NCI-H2171 (cell line): ENCODE measurements at regions not wholly inside any gene's neighbourhood (a gene's known extent, or its start where the extent isn't known, plus 50 kb on each side); places are given as distances from the start of the nearest gene placed in this dataset.

ENCODE experiments used
- DNase-seq: peaks from one replicate; lab custom pipeline; 2025; lab: John Stamatoyannopoulos, UW

- no peak for DNase-seq
These were observed 1253.8 kb downstream of the MRPL39 start for GRCh38 chr21:24353492-24353891.

DNA sequence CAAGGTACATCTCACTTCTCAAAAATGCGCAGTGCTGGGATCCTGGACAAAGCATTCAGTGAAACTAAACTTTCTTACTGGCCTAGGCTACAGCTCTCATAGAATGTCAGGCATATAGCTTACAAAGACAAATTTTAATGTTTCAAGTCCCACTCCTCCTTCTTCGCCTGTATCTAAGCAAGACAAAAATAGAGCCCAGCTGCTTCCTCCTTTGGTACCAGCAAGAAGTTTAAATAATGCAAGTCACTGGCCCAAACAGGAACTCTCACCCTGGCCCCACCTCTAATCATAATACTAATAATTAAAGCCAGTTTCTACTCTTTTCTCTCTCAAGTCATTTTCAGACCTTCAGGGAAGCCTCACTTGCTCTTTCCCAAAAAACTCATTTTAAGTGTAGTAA lies 1267.9 kb downstream of the MRPL39 start:
- DNase-seq, result no peak

- no peak for DNase-seq
These were observed 1270.8 kb downstream of the MRPL39 start for GRCh38 chr21:24336491-24336890.

- no peak for DNase-seq
These were observed 1283.7 kb downstream of the MRPL39 start for GRCh38 chr21:24323536-24323935.

- DNase-seq, result no peak
These were observed 1290.9 kb downstream of the MRPL39 start for GRCh38 chr21:24316277-24316922.

GRCh38 chr21:24310788-24311187 lies 1296.5 kb downstream of the MRPL39 start:
- DNase-seq, result no peak

- DNase-seq, result no peak
These were observed 1299.1 kb downstream of the MRPL39 start for GRCh38 chr21:24308183-24308582.

GRCh38 chr21:24302400-24302799 lies 1304.9 kb downstream of the MRPL39 start:
- DNase-seq, result no peak

DNA sequence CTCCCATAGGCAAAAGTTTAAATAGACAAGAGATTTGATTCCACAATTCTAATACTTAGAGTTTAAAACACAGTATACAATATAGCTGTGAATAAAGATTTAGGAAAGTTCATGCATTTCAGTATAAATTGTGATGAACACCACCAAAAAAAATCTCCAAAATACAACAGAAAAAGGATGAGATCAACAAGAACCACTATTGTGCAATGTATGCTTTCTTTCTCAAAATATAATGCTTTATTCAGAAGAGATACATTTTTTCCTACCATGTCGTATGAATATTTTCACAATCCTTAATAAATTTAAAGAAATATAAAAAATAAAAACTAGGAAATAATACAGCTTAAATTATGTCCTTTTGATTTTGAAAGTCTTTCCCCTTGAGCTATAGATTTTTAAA lies 1309.2 kb downstream of the MRPL39 start:
- DNase-seq, result no peak

DNA sequence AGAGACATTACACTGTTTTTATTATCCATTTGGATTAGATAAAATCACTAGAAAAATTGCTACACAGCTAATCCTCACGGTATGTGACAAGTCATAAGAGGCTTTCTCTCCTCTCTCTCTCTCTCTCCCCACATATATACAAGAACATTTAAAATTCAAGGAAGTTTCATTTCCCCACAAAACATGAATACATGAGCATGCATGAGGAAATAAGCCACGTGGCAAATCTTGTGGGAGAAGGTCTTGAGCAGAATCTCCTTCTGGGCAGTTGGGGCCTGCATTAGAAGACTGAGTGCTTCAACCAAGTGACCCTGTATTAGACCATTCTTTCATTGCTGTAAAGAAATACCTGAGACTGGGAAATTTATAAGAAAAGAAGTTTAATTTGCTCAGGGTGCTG lies 1313.1 kb downstream of the MRPL39 start:
- DNase-seq, result no peak

- peak; percentile 4 for DNase-seq
These were observed 1317.0 kb downstream of the MRPL39 start for GRCh38 chr21:24290151-24290833.

DNA sequence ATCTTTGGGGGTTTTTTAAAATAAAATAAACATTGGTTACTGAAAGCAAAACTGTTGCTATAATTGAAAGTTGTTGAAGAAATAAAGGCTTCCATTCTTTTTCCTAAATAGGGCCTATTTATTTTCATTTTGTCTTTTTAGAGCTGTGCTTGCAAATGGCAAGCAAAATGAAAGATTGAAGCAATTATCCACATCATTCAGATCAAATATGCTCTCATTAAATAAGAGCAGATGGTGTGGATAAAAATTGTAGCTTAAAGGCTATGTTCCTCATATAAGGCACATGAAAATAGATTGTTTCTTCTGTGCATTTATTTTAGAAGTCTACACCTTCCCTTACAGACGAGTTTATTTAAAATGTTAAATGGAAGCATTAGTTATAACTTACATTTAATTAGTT lies 1317.7 kb downstream of the MRPL39 start:
- no peak for DNase-seq

GRCh38 chr21:24280596-24280995 lies 1326.7 kb downstream of the MRPL39 start:
- DNase-seq, result no peak

DNA sequence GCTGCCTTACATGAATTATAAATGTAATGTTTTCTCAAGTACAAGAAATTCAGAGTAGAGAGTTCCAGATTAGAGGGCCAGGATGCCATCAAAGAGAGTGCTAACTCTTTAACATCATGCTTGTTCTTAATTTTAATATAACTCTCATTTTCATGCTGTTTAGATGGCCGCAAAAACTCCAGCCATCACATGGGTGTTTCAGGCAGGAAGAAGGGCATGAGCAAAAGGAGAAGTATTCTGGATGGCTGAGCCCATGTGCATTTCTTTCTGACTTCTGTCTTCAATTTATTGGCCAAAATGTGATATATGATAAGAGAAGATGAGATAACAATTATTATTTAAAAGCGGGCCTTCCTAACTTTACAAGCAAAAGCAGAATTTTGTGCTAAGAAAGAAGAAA lies 1328.6 kb downstream of the MRPL39 start:
- no peak for DNase-seq

DNA sequence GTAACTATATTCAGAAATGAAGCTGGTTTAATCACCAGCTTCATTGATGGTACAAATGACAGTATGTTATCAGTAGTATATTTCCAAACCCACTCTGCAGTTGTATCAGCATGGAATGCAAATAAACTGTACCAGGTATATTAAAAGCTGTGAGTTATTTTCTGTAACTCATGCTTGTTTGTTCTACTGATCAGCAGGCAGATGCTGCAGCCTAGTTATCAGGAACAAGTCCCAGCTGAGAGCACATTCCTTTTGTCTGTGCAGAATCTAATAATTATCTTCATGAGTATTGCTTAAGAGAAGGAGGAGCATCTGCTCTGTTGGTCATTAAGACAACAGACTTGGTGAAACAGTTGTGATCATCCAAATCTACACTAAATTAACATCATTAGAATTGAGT lies 1331.1 kb downstream of the MRPL39 start:
- no peak for DNase-seq

DNA sequence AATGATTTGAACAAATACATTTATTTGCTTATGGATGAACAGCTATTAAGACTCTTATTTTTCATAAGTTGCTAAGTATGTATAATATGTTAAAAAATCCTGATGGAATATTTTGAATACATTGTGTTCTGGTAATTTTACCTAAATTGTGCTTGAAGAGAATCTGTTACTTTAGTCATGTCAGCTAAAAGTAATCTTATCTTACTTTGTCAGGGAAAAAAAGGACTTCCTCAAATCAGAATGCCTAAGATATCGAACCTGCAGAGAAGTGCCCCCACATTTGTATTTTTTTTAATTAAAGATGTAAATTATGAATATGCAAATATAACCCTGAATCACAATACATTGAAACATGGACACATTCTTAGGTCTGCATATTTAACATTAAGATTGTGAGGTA lies 1331.7 kb downstream of the MRPL39 start:
- no peak for DNase-seq

DNA sequence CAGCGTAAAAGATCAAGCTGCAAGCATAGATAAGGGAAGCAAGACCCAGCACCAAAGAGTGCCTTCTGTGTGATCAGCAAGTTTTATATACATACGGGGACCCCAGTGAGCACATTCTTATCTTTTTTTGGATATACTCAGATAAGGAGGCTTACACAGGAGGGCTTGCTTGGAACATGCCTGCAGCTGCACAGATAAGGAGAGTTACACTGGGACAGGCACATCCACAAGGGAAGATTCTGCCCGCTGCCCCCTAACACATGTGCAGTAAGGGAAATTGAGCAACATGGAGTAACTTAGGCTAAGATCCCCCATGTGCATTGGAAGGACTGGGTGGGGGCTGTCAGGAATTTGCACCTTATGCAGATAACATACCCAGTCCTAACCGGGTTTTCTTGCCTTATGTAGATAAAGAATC lies 1334.8 kb downstream of the MRPL39 start:
- DNase-seq, result no peak

DNA sequence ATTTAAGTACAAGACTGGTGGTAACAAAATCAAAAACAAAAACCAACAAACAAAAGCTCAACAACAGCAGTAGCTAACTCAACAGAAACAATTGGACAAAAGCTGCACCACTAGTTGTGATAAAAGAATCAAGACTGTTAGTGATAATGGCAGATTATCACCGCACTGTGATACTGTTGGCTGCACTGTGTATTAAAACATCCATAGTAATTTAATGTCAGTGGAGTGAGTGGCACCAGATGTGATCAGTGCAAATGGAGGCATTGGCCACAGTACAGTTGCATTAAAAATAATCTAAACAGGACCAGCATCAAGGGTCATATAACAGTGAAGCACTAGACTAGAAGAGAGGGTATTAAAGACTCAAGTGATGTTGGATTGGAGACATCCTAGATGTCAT lies 1341.3 kb downstream of the MRPL39 start:
- DNase-seq, result no peak

DNA sequence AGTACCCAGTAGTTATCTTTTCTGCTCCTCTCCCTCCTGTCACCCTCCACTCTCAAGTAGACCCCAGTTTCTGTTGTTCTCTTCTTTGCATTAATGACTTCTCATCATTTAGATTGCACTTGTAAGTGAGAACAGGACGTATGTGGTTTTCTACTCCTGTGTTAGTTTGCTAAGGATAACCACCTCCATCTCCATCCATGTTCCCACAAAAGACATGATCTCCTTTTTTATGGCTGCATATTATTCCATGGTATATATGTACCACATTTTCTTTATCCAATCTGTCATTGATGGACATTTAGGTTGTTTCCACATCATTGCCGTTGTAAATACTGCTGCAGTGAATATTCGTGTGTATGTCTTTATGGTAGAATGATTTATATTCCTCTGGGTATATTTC lies 1346.5 kb downstream of the MRPL39 start:
- no peak for DNase-seq

GRCh38 chr21:24259241-24259640 lies 1348.0 kb downstream of the MRPL39 start:
- DNase-seq, result no peak

DNA sequence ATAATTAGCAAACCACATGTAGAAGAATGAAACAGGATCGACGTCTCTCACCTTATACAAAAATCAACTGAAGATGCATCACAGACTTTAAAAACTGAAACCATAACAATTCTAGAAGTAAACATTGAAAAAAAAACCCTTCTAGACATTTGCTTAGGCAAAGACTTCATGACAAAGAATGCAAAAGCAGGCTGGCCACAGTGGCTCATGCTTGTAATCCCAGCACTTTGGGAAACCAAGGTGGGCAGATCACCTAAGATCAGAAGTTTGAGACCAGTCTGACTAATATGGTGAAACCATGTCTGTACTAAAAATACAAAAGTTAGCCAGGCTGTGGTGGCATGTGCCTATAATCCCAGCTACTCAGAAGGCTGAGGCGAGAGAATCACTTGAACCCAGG lies 1351.7 kb downstream of the MRPL39 start:
- no peak for DNase-seq

- DNase-seq, result no peak
These were observed 1381.8 kb downstream of the MRPL39 start for GRCh38 chr21:24225431-24225830.

- peak; percentile 11 for DNase-seq
These were observed 1382.9 kb downstream of the MRPL39 start for GRCh38 chr21:24224422-24224821.

DNA sequence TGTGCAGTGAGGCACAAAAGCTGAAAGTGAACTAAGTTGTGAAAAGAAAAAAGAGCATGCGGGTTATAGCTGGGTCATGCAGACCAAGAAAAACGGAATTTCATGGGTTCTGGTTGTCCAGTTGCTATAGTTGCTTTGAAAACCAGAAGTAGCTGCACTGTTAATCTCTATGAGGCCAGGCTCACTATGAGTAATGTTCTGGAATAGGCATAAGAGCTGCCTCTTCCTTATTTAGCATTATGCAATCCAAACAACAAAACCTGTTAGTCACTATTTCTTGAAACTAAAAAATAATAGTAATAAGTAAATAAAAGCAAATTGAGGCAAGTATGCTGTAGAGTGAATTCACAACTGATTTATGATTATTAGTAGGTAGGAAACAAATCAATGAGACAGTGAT lies 1383.7 kb downstream of the MRPL39 start:
- DNase-seq, result no peak
